Caco-2 (cell line): ENCODE measurements at regions not wholly inside any gene's neighbourhood (a gene's known extent, or its start where the extent isn't known, plus 50 kb on each side); places are given as distances from the start of the nearest gene placed in this dataset.

Experiments
- BruUV-seq: library from RNA; stranded (reverse); fragments of 400-500 nt; replicated peaks from 2 replicates; lab custom pipeline; 2021; lab: Mats Ljungman, UMichigan
- CTCF ChIA-PET: fragments of 300-600 bp; sonication (Branson Sonifier 250); formaldehyde crosslinking; loops from one replicate; lab custom pipeline; 2022; ENCODE audit warnings: antibody characterized with exemption; lab: Charles Lee
- POLR2A ChIA-PET: fragments of 300-600 bp; sonication (Branson Sonifier 250); formaldehyde crosslinking; loops from one replicate; lab custom pipeline; 2022; ENCODE audit warnings: antibody characterized with exemption; lab: Charles Lee
- DNase-seq, 2 experiments: peaks; one replicate each; pipeline versions ENCODE4 v3.0.0 to v3.0.0-alpha.2; 2020 to 2022
- H3K27me3 ChIP-seq: replicated peaks from 2 replicates; pipeline ENCODE4 v1.6.0; 2011; ENCODE audit warnings: low read length; ENCODE audit not compliant: control insufficient read depth, insufficient read depth
- H3K36me3 ChIP-seq: 2 replicates; pipeline ENCODE4 v1.5.1; 2011; ENCODE audit warnings: low read length; ENCODE audit not compliant: control insufficient read depth, insufficient read depth
- H3K4me1 ChIP-seq: fragments of 250-450 bp; sonication (Bioruptor Pico); 2 replicates; pipeline ENCODE4 v1.5.1; 2020; ENCODE audit warnings: mild to moderate bottlenecking
- H3K4me3 ChIP-seq: 2 replicates; pipeline ENCODE4 v1.5.1; 2011; ENCODE audit warnings: low read depth, mild to moderate bottlenecking, control low read depth, low read length
- H3K9me3 ChIP-seq: fragments of 250-450 bp; sonication (Bioruptor Pico); 2 replicates; pipeline ENCODE4 v1.5.1; 2020; ENCODE audit warnings: mild to moderate bottlenecking, moderate library complexity
- H3K27ac Mint-ChIP-seq: one replicate; pipeline ENCODE4 v1.8.0; 2022; ENCODE audit warnings: mixed read lengths; ENCODE audit not compliant: unreplicated experiment
- H3K27me3 Mint-ChIP-seq: one replicate; pipeline ENCODE4 v1.8.0; 2022; ENCODE audit warnings: mixed read lengths; ENCODE audit not compliant: insufficient read depth, unreplicated experiment
- H3K36me3 Mint-ChIP-seq: one replicate; pipeline ENCODE4 v1.8.0; 2022; ENCODE audit warnings: mild to moderate bottlenecking, mixed read lengths; ENCODE audit not compliant: insufficient read depth, unreplicated experiment
- H3K4me1 Mint-ChIP-seq: one replicate; pipeline ENCODE4 v1.8.0; 2022; ENCODE audit warnings: low read depth, mixed read lengths; ENCODE audit not compliant: unreplicated experiment
- H3K4me3 Mint-ChIP-seq: one replicate; pipeline ENCODE4 v1.8.0; 2022; ENCODE audit warnings: mild to moderate bottlenecking, moderate library complexity, mixed read lengths; ENCODE audit not compliant: unreplicated experiment
- H3K9me3 Mint-ChIP-seq: one replicate; pipeline ENCODE4 v1.8.0; 2022; ENCODE audit warnings: mixed read lengths; ENCODE audit not compliant: unreplicated experiment
- intact Hi-C: fragments of 100-400 bp; cut with micrococcal nuclease; formaldehyde crosslinking; loops from one replicate; pipeline ENCODE4 v1.10.0; 2022; ENCODE audit not compliant: unreplicated experiment
- TF ChIP-seq, protein P1 (sequence below), 2 experiments: fragments of 200-600 bp in 1 of 2; IDR thresholded peaks; 1 replicate in 1 of 2; 2 replicates in 1 of 2; pipeline versions ENCODE4 v1.5.1 to v1.8.0; 2011 to 2022; ENCODE audit warnings: antibody characterized with exemption in 1 of 2, control low read depth in 1 of 2, inconsistent platforms in 1 of 2, low read depth in 1 of 2, low read length in 1 of 2, mild to moderate bottlenecking in 1 of 2, moderate library complexity in 1 of 2; ENCODE audit not compliant: insufficient read depth in 1 of 2, severe bottlenecking in 1 of 2, unreplicated experiment in 1 of 2

DNA sequence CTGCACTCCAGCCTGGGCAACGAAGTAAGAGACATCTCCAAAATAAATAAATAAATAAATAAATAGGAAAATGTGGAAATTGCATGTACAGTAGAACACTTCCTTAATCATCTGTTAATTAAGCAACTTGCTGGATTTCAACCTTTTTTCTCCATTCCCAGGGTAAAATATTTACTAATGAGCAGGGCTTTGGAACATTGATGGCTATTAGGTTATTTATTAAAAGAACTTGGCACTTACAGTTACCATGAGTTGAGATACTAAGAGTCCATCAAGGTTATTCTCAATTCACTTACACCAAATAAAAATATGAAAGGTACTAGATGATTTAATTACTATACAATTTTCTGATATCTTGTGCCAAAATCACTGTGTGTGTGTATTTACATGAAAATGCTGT, 607.1 kb downstream of the PCDH18 start:
- TF ChIP-seq, protein P1, sequence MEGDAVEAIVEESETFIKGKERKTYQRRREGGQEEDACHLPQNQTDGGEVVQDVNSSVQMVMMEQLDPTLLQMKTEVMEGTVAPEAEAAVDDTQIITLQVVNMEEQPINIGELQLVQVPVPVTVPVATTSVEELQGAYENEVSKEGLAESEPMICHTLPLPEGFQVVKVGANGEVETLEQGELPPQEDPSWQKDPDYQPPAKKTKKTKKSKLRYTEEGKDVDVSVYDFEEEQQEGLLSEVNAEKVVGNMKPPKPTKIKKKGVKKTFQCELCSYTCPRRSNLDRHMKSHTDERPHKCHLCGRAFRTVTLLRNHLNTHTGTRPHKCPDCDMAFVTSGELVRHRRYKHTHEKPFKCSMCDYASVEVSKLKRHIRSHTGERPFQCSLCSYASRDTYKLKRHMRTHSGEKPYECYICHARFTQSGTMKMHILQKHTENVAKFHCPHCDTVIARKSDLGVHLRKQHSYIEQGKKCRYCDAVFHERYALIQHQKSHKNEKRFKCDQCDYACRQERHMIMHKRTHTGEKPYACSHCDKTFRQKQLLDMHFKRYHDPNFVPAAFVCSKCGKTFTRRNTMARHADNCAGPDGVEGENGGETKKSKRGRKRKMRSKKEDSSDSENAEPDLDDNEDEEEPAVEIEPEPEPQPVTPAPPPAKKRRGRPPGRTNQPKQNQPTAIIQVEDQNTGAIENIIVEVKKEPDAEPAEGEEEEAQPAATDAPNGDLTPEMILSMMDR (IDR thresholded peaks at IDR 0.05; ENCODE audit: insufficient read depth in 1 of 2, low read depth in 1 of 2, low read length in 1 of 2, severe bottlenecking in 1 of 2, unreplicated experiment in 1 of 2) = no peak
- no peaks in the 10 kb centered on the region for H3K36me3 Mint-ChIP-seq
- no peaks in the 10 kb centered on the region for H3K4me1 Mint-ChIP-seq
- Histone ChIP-seq H3K4me3 (no peak overlapping the region), H3K4me1 (no peaks in the 10 kb centered on the region), H3K27me3 (no peaks in the 10 kb centered on the region), H3K9me3 (no peaks in the 10 kb centered on the region), H3K36me3 (no peaks in the 10 kb centered on the region)
- H3K4me3 Mint-ChIP-seq = no peak overlapping the region
- POLR2A ChIA-PET = no interaction called here
- intact Hi-C loops = no loop called here
- no peaks in the 10 kb centered on the region for H3K9me3 Mint-ChIP-seq
- CTCF ChIA-PET = no interaction called here
- no peak for DNase-seq
- no peak overlapping the region for H3K27ac Mint-ChIP-seq
- H3K27me3 Mint-ChIP-seq = no peaks in the 10 kb centered on the region
- no TSS peak for BruUV-seq

DNA sequence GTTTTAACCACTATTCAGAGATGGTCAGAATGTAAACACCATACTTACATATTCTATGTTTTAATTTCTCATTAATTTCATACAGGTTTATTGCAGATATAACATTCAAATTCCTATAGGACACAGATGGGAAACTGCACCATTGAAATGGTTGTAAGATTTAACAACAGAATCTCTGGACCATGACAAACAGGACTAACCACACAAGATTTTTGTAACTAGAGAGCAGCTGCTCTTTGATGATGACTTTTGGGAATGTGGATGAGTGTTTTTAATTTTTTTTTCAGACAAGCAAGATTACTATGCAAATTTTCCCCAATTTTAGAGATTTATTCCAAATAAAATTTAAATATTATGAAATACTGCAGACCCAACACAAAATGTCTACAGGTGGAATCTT, 610.2 kb downstream of the PCDH18 start:
- Mint-ChIP-seq H3K27ac (no peak overlapping the region), H3K4me1 (no peaks in the 10 kb centered on the region), H3K9me3 (no peaks in the 10 kb centered on the region), H3K36me3 (no peaks in the 10 kb centered on the region), H3K4me3 (no peak overlapping the region), H3K27me3 (no peaks in the 10 kb centered on the region)
- POLR2A ChIA-PET = no interaction called here
- Histone ChIP-seq H3K9me3 (no peaks in the 10 kb centered on the region), H3K27me3 (no peaks in the 10 kb centered on the region), H3K4me1 (no peaks in the 10 kb centered on the region), H3K36me3 (no peaks in the 10 kb centered on the region), H3K4me3 (no peak overlapping the region)
- no peak for DNase-seq
- CTCF ChIA-PET = no interaction called here
- intact Hi-C loops = no loop called here
- no TSS peak for BruUV-seq
- TF ChIP-seq, protein P1 (IDR thresholded peaks at IDR 0.05; ENCODE audit: insufficient read depth in 1 of 2, low read depth in 1 of 2, low read length in 1 of 2, severe bottlenecking in 1 of 2, unreplicated experiment in 1 of 2) = no peak

DNA sequence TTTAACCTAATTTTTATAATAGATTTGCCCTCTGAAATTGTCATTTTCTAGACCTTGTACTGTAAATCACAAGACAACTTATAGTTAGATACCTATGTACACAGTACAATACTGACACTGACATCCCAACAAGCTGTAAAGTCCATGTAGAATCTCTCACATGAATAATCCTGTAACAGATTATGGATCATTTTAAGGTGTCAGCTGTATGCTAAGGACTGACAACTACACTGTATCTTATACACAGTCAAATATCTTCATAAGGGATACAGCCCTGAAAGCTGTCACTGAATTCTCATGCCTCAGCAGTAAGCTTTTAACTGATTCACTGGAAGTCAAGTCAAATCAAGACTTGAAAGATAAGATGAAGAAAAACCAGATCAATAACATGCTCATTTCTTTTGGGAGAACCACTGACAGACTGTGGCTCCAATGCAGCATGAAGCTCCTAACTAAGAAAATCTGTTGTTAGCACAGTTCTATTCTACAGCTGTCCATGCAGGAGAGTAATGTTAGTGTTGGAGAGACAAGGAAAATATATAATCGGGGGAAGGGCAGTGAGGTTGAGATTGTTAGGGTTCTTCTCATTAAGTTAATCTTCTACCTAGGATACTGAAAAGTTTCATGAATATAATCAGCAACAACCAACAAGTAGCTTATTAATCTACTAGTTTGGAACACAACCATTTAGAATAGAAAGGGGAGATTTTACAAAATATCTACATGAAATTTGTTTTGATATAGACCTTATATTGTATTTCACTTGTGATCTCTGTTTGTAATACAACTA, 612.0 kb downstream of the PCDH18 start:
- TF ChIP-seq, protein P1 (IDR thresholded peaks at IDR 0.05; ENCODE audit: insufficient read depth in 1 of 2, low read depth in 1 of 2, low read length in 1 of 2, severe bottlenecking in 1 of 2, unreplicated experiment in 1 of 2) = no peak
- H3K36me3 ChIP-seq = no peaks in the 10 kb centered on the region
- no TSS peak for BruUV-seq
- H3K27me3 ChIP-seq = no peaks in the 10 kb centered on the region
- no peaks in the 10 kb centered on the region for H3K4me1 ChIP-seq
- ChIA-PET CTCF (no interaction called here), POLR2A (no interaction called here)
- DNase-seq = no peak
- Mint-ChIP-seq H3K4me1 (no peaks in the 10 kb centered on the region), H3K27ac (no peak overlapping the region), H3K4me3 (no peak overlapping the region), H3K9me3 (no peaks in the 10 kb centered on the region), H3K27me3 (no peaks in the 10 kb centered on the region), H3K36me3 (no peaks in the 10 kb centered on the region)
- no peak overlapping the region for H3K4me3 ChIP-seq
- intact Hi-C loops = no loop called here
- H3K9me3 ChIP-seq = no peaks in the 10 kb centered on the region
